Muscle layer of colon (tissue), 2 donors: ENCODE measurements at regions not wholly inside any gene's neighbourhood (a gene's known extent, or its start where the extent isn't known, plus 50 kb on each side); places are given as distances from the start of the nearest gene placed in this dataset.
"Not testable (repeated sequence)": the region's sequence is repeated elsewhere in the genome, so short reads cannot be mapped to it uniquely, and the experiment has no call there.

Source experiments
- H3K27ac ChIP-seq: one replicate; pipeline ENCODE4 v1.7.0; 2013; ENCODE audit warnings: low read depth, mild to moderate bottlenecking, low read length, moderate library complexity
- H3K27me3 ChIP-seq, 2 donors: one replicate each; pipeline ENCODE4 v1.7.0; 2013; ENCODE audit warnings: low read length in 2 of 2, mild to moderate bottlenecking in 2 of 2; ENCODE audit not compliant: insufficient read depth in 2 of 2, control insufficient read depth in 1 of 2
- H3K36me3 ChIP-seq: one replicate; pipeline ENCODE4 v1.7.0; 2013; ENCODE audit warnings: mild to moderate bottlenecking, low read length; ENCODE audit not compliant: insufficient read depth
- H3K4me1 ChIP-seq: one replicate; pipeline ENCODE4 v1.7.0; 2013; ENCODE audit warnings: mild to moderate bottlenecking, low read length; ENCODE audit not compliant: insufficient read depth
- H3K4me3 ChIP-seq, 2 donors: one replicate each; pipeline ENCODE4 v1.7.0; 2013; ENCODE audit warnings: low read length in 2 of 2, low read depth in 1 of 2, mild to moderate bottlenecking in 1 of 2, moderate library complexity in 1 of 2
- H3K9ac ChIP-seq: one replicate; pipeline ENCODE4 v1.7.0; 2013; ENCODE audit warnings: low read length
- H3K9me3 ChIP-seq: one replicate; pipeline ENCODE4 v1.7.0; 2013; ENCODE audit warnings: mild to moderate bottlenecking, low read length
- donor health status: abdominal sarcoma.
- donor health status: Adenocarcinoma of cecum.

DNA sequence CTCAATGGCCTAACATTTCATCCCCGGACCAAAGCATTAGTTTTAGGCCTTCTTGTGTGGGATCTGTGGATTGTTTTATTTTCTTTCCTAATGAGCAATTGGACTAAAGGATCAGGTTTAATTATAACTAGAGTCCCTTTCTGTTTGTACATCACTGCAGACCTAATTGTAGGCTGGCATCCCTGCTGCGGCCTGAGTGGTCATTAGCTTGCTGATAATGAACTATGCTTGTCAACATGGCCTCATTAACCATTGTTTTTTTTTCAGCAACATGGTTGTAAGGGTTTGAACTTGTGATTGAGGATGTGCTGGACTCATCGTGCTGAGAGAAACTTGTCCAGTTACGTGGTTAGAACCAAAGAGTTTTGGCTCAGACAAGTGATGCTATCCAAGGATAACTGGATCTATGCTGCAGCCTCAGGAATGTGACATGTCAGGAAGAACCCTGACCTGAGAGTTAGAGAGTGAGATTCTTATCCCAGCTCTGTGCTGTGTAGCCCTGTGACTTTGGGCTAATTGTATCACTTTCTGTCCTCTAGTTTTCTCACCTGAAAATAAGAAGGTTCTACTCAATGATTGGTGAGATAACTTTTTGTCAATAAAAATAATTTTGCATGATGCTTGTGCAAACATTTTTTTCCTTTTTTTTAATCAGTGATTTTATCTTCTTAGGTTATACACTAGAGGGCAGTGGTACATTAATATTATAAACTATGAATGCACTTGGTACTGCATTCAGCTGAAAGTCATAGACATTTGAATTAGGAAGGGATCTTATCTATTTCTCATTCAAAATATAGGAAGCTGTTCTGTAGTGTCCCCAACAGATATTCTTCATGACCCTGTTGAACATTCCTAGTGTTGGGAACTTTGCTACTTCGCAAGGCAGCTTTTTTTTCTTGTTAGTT lies 140.9 kb downstream of the RNF144B start:
- H3K27ac ChIP-seq, result no peak overlapping the region
- H3K9me3 ChIP-seq, result no peaks in the 10 kb centered on the region
- H3K36me3 ChIP-seq, result no peaks in the 10 kb centered on the region
- no peak overlapping the region for H3K4me3 ChIP-seq
- H3K9ac ChIP-seq, result no peak overlapping the region
- no peaks in the 10 kb centered on the region for H3K4me1 ChIP-seq
- no peaks in the 10 kb centered on the region for H3K27me3 ChIP-seq

DNA sequence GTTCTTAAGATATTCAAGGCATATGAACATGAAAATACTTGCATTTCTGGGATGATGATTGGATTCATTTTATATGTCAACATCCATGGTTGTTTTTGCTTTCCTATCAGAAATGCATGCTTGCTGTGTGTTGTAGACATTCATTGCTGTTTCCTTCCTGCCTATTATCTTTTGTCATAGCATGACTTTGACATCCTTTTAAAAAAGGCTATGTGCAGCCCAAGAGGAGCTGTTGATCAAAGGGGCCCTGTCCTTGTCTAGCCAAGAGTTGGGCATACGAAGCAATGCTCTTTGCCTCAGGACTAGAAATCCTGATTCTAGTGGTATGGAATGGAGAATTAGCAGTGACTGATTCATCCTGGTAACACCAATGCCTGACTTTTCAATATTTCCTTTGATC lies 143.1 kb downstream of the RNF144B start:
- no peak overlapping the region for H3K9ac ChIP-seq

DNA sequence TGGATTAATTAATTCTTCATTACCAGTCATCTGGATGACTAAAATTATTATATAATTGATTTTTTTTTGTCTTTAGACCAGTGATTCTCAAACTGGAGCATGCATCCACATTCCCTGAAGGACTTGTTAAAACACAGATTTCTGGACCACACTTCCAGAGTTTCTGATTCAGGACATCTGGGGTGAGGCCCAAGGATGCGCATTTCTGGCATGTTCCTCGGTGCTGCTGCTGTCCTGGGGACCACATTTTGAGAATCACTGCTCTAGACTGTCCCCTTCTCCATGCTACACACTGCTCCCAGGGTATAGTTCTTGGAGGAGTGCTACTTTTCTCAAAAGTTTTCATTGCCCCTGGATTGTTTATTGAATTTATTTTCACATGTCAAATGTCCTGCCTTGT lies 145.0 kb downstream of the RNF144B start:
- Histone ChIP-seq H3K36me3 (no peaks in the 10 kb centered on the region), H3K9ac (no peak overlapping the region), H3K4me3 (no peak overlapping the region), H3K27me3 (no peaks in the 10 kb centered on the region), H3K27ac (no peak overlapping the region), H3K4me1 (no peaks in the 10 kb centered on the region), H3K9me3 (no peaks in the 10 kb centered on the region)

More for the DNA sequence above, 143.1 kb downstream of the RNF144B start:
- Histone ChIP-seq H3K27me3 (no peaks in the 10 kb centered on the region), H3K9me3 (no peaks in the 10 kb centered on the region), H3K4me3 (no peak overlapping the region), H3K36me3 (no peaks in the 10 kb centered on the region), H3K4me1 (no peaks in the 10 kb centered on the region), H3K27ac (no peak overlapping the region)

DNA sequence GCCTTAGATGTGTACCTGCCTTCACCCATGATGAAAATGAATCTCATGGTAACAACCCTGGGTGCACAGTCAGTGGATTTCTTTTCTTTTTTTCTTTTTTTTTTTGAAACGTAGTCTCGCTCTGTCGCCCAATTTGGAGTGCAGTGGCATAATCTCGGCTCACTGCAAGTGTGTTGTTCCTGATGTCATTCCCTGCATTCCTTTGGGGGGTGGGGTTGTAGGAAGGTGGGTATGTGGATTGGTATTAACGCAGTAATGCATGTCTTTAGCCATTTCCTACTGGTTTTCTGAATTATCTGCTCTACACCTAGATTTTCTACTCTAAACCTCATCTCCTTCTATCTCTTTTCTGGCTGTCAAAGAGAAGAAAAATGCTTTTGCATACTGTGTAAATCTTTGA lies 146.6 kb downstream of the RNF144B start:
- no peaks in the 10 kb centered on the region for H3K27me3 ChIP-seq
- no peaks in the 10 kb centered on the region for H3K4me1 ChIP-seq
- H3K9ac ChIP-seq, result no peak overlapping the region
- H3K36me3 ChIP-seq, result no peaks in the 10 kb centered on the region
- no peaks in the 10 kb centered on the region for H3K9me3 ChIP-seq
- no peak overlapping the region for H3K4me3 ChIP-seq
- no peak overlapping the region for H3K27ac ChIP-seq

GRCh38 chr6:18536591-18537055 lies 149.5 kb downstream of the RNF144B start:
- Histone ChIP-seq H3K9me3 (no peaks in the 10 kb centered on the region), H3K27ac (no peak overlapping the region), H3K4me3 (no peak overlapping the region), H3K27me3 (no peaks in the 10 kb centered on the region), H3K9ac (no peak overlapping the region), H3K4me1 (no peaks in the 10 kb centered on the region), H3K36me3 (no peaks in the 10 kb centered on the region)

DNA sequence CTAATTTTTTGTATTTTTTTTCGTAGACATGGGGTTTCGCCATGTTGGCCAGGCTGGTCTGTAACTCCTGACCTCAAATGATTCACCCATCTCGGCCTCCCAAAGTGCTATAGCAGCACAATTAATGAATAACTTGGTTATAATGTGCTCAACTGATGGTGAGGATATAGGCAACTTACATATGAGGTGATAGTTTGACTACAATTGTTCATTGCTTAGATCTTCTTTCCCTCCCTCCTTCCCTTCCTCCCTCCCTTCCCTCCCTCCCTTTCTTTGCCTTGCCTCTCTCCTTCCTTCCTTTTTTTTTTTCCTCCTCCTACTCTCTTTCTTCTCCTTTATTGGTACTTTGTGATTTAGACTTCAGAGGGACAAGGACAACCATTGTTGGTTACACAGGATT lies 151.2 kb downstream of the RNF144B start:
- no peak overlapping the region for H3K27ac ChIP-seq
- no peaks in the 10 kb centered on the region for H3K27me3 ChIP-seq
- no peaks in the 10 kb centered on the region for H3K36me3 ChIP-seq
- H3K4me3 ChIP-seq, result no peak overlapping the region
- no peaks in the 10 kb centered on the region for H3K4me1 ChIP-seq
- no peaks in the 10 kb centered on the region for H3K9me3 ChIP-seq
- H3K9ac ChIP-seq, result no peak overlapping the region

DNA sequence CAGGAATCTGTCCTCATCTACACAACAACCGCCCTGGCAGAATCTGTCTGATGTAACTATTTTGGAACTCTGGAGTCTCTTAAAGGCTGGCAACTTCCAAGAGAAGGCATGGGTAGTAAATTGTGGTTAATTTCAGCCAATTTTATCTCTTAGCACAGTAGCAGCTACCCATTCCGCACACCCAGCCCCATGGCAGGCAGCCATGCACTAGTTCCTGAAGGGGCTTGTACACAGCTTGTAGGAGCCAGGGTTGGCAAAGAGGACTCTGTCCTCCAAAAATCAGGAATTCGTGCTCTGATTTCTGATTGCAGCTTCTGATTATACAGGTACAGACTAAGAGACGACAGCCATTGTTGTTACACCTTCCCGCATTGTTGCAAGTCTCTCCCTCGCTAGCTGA lies 155.9 kb downstream of the RNF144B start:
- H3K4me3 ChIP-seq, result no peak overlapping the region
- H3K9ac ChIP-seq, result no peak overlapping the region
- no peak overlapping the region for H3K27ac ChIP-seq
- no peaks in the 10 kb centered on the region for H3K4me1 ChIP-seq
- no peaks in the 10 kb centered on the region for H3K27me3 ChIP-seq
- H3K36me3 ChIP-seq, result no peaks in the 10 kb centered on the region
- no peaks in the 10 kb centered on the region for H3K9me3 ChIP-seq

DNA sequence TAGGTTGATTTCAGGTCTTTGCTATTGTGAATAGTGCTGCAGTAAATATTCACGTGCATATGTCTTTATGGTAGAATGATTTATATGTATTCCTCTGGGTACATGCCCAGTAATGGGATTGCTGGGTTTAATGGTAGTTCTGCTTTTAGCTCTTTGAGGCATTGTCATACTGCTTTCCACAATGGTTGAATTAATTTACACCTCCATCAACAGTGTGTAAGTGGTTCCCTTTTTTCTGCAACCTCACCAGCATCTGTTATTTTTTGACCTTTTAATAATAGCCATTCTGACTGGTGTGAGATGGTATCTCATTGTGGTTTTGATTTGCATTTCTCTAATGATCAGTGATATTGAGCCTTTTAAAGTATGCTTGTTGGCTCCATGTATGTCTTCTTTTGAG lies 158.0 kb downstream of the RNF144B start:
- not testable (repeated sequence) for H3K9ac ChIP-seq, H3K27me3 ChIP-seq, H3K4me3 ChIP-seq, H3K36me3 ChIP-seq, H3K9me3 ChIP-seq, H3K27ac ChIP-seq, H3K4me1 ChIP-seq

DNA sequence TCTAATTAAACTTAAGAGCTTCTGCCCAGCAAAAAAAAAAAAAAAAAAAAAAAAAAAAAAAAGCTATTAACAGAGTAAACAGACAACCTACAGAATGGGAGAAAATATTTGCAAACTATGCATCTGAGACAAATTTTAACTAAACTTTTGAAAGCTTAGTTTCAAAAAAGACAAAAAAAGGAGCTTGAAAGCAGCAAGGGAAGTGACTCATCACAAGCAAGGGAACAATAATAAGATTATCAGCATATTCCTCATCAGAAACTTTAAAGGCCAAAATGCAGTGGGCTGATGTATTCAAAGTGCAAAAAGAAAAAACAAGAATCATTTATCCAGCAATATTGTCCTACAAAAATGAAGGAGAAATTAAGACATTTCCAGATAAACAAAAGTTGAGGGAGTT lies 158.6 kb downstream of the RNF144B start:
- no peak overlapping the region for H3K27ac ChIP-seq
- no peaks in the 10 kb centered on the region for H3K36me3 ChIP-seq
- no peaks in the 10 kb centered on the region for H3K27me3 ChIP-seq
- no peak overlapping the region for H3K4me3 ChIP-seq
- no peaks in the 10 kb centered on the region for H3K4me1 ChIP-seq
- no peaks in the 10 kb centered on the region for H3K9me3 ChIP-seq
- no peak overlapping the region for H3K9ac ChIP-seq

DNA sequence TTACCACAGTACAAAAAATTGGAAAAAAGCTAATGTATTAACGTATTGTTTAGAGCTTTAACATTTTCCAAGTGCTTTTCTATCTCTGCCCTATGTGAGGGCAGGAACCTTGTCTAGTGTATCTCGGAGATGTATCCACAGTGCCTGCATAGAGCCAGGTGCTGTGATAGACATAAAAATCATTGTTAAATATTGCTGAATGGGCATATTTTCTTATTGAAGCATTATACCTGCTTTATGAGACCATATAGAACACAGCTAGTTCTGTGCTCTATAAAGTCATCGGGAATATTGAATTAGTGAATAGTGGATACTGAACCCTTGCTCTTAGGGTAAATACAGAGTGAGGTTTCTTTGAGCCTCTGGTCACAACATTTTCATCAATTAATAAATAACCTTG lies 163.0 kb downstream of the RNF144B start:
- Histone ChIP-seq H3K27ac (no peak overlapping the region), H3K4me1 (no peaks in the 10 kb centered on the region), H3K9me3 (no peaks in the 10 kb centered on the region), H3K27me3 (no peaks in the 10 kb centered on the region), H3K9ac (no peak overlapping the region), H3K4me3 (no peak overlapping the region), H3K36me3 (no peaks in the 10 kb centered on the region)

- H3K36me3 ChIP-seq, result no peaks in the 10 kb centered on the region
- no peak overlapping the region for H3K27ac ChIP-seq
- no peaks in the 10 kb centered on the region for H3K27me3 ChIP-seq
- no peaks in the 10 kb centered on the region for H3K9me3 ChIP-seq
- H3K4me1 ChIP-seq, result no peaks in the 10 kb centered on the region
- no peak overlapping the region for H3K9ac ChIP-seq
- H3K4me3 ChIP-seq, result no peak overlapping the region
Observed at GRCh38 chr6:18551228-18551627, 164.1 kb downstream of the RNF144B start.

- Histone ChIP-seq H3K36me3 (no peaks in the 10 kb centered on the region), H3K9me3 (no peaks in the 10 kb centered on the region), H3K27me3 (no peaks in the 10 kb centered on the region), H3K9ac (no peak overlapping the region), H3K27ac (no peak overlapping the region), H3K4me3 (no peak overlapping the region), H3K4me1 (no peaks in the 10 kb centered on the region)
Observed at GRCh38 chr6:18555750-18556149, 168.6 kb downstream of the RNF144B start.
